Stomach (tissue), 8 donors: ENCODE measurements at regions not wholly inside any gene's neighbourhood (a gene's known extent, or its start where the extent isn't known, plus 50 kb on each side); places are given as distances from the start of the nearest gene placed in this dataset.

Experiments used
- DNase-seq, 2 donors: peaks; one replicate each; pipeline versions ENCODE4 v3.0.0 to v3.0.0-alpha.2; 2013 to 2019
- H3K27ac ChIP-seq, 5 donors: fragments of 200-600 bp in 4 of 5; sonication (generic) in 4 of 5; one replicate each; pipeline ENCODE4 v1.5.1; 2013 to 2019; ENCODE audit warnings: mild to moderate bottlenecking in 1 of 5, moderate library complexity in 1 of 5
- H3K27me3 ChIP-seq, 3 donors: fragments of 200-600 bp; sonication (generic); one replicate each; pipeline ENCODE4 v1.5.1; 2017 to 2019; ENCODE audit warnings: mixed run types in 1 of 3
- H3K36me3 ChIP-seq, 4 donors: fragments of 200-600 bp; sonication (generic); 1 replicate in 3 of 4; 2 replicates in 1 of 4; pipeline ENCODE4 v1.5.1; 2016 to 2019
- H3K4me1 ChIP-seq, 4 donors: fragments of 200-600 bp; sonication (generic); one replicate each; pipeline ENCODE4 v1.5.1; 2016 to 2019
- H3K4me3 ChIP-seq, 4 donors: fragments of 200-600 bp; sonication (generic) in 3 of 4; one replicate each; pipeline ENCODE4 v1.5.1; 2016 to 2019; ENCODE audit warnings: mild to moderate bottlenecking in 1 of 4
- H3K9me3 ChIP-seq, 4 donors: fragments of 200-600 bp; sonication (generic); one replicate each; pipeline ENCODE4 v1.5.1; 2016 to 2019
- CTCF ChIP-seq, 7 experiments: fragments of 450-650 bp in 4 of 7; fragments of 200-600 bp in 3 of 7; sonication (generic) in 3 of 7; IDR thresholded peaks; one replicate each; pipeline ENCODE4 v1.5.1; 2016 to 2019; ENCODE audit warnings: antibody characterized with exemption in 7 of 7, control low read depth in 2 of 7, mild to moderate bottlenecking in 1 of 7
- EP300 ChIP-seq: sonication (generic); formaldehyde crosslinking; IDR thresholded peaks from one replicate; pipeline ENCODE4 v1.6.1; 2017; ENCODE audit warnings: antibody characterized with exemption
- POLR2A ChIP-seq, 4 donors: fragments of 450-650 bp; IDR thresholded peaks; one replicate each; pipeline ENCODE4 v1.6.1; 2016; ENCODE audit warnings: antibody characterized with exemption in 4 of 4, control low read depth in 2 of 4, mild to moderate bottlenecking in 1 of 4, moderate library complexity in 1 of 4
- POLR2AphosphoS5 ChIP-seq, 3 donors: sonication (generic); formaldehyde crosslinking; IDR thresholded peaks; one replicate each; pipeline ENCODE4 v1.6.1; 2016; ENCODE audit warnings: antibody characterized with exemption in 3 of 3
- WGBS, 5 donors: extraction: QIAGEN DNeasy Blood & Tissue Kit in 3 of 5; methylation state at CpG; one replicate each; pipeline versions ENCODE4 v1.1.5 to v1.1.7; 2013 to 2018; 5-methylcytosine and 5-hydroxymethylcytosine counted together
- intact Hi-C: fragments of 100-400 bp; cut with DNase I; formaldehyde crosslinking; loops from one replicate; pipeline ENCODE4 v1.15.1; 2023; ENCODE audit warnings: low total_unique reads
- donor health status: healthy with polysubstance abuse.
- donor health status: Bipolar disorder and iron deficiency.
- donor health status: healthy.

DNA sequence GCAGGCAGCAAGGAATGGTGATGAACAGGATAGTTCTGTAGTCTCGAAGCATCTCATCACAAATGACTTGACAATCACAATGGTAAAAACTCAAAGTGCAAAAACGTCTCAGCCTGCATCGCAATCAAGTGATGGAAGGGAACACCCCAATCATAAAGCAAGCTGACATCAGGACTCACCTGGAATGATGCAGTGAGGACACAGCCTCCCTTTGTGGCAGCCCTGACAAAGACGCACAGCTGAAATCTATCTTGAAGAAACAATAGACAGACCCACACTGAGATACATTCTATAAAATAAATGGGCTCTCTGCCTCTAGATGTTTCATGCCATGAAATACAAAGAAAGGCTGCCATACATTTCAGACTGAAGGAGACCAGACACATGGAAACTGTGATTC, 748.0 kb upstream of the IGFBP3 start:
- no peak overlapping the region for H3K27ac ChIP-seq
- WGBS, 5 donors = 84 to 93% (median 91%) methylated on average over 4 of the region's 4 CpGs
- no peaks in the 10 kb centered on the region for H3K9me3 ChIP-seq
- no peak overlapping the region for H3K4me3 ChIP-seq
- intact Hi-C loops = no loop called here
- TF ChIP-seq CTCF (IDR thresholded peaks at IDR 0.05) (no peak), POLR2AphosphoS5 (IDR thresholded peaks at IDR 0.05) (no peak), EP300 (no peak), POLR2A (IDR thresholded peaks at IDR 0.05) (no peak)
- no peaks in the 10 kb centered on the region for H3K36me3 ChIP-seq
- H3K4me1 ChIP-seq = no peaks in the 10 kb centered on the region
- DNase-seq = no peak
- no peaks in the 10 kb centered on the region for H3K27me3 ChIP-seq

GRCh38 chr7:46664453-46664852, 743.4 kb upstream of the IGFBP3 start:
- intact Hi-C loops = no loop called here
- Histone ChIP-seq H3K4me1 (no peaks in the 10 kb centered on the region), H3K36me3 (no peaks in the 10 kb centered on the region), H3K27me3 (no peaks in the 10 kb centered on the region), H3K9me3 (no peaks in the 10 kb centered on the region), H3K27ac (no peak overlapping the region), H3K4me3 (no peak overlapping the region)
- 82 to 88% (median 86%) methylated on average over 1 of the region's 1 CpG for WGBS, 5 donors
- TF ChIP-seq EP300 (no peak), POLR2A (IDR thresholded peaks at IDR 0.05) (no peak)
- DNase-seq = no peak

- Histone ChIP-seq H3K27ac (no peak overlapping the region), H3K4me3 (no peak overlapping the region), H3K27me3 (no peaks in the 10 kb centered on the region), H3K36me3 (no peaks in the 10 kb centered on the region), H3K9me3 (peaks cover 0 to 4% (median 0%) of the 10 kb centered on the region in 4 donors), H3K4me1 (no peaks in the 10 kb centered on the region)
- WGBS, 5 donors = 57 to 71% (median 64%) methylated on average over 3 of the region's 3 CpGs
- TF ChIP-seq EP300 (no peak), CTCF (IDR thresholded peaks at IDR 0.05) (no peak), POLR2A (IDR thresholded peaks at IDR 0.05) (no peak), POLR2AphosphoS5 (IDR thresholded peaks at IDR 0.05) (no peak)
- intact Hi-C loops = no loop called here
- no peak for DNase-seq
These were observed 742.0 kb upstream of the IGFBP3 start for GRCh38 chr7:46663025-46663424.

DNA sequence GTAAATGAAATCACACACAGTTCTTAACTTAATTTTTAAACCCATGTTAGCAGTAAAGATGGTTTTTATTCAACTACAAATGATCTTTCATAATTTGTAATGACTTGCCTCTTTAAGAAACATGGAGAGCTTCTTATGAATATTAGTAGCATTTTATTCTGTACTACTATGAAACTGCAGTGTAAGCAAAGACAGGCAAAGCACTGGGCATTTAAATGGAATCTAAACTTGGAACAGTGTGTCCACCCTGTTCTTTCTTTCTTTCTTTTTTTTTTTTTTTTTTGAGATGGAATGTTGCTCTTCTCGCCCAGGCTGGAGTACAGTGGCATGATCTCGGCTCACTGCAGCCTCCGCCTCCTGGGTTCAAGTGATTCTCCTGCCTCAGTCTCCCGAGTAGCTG, 740.4 kb upstream of the IGFBP3 start:
- intact Hi-C loops = no loop called here

More for the DNA sequence above, 740.4 kb upstream of the IGFBP3 start:
- Histone ChIP-seq H3K4me3 (no peak overlapping the region), H3K4me1 (no peaks in the 10 kb centered on the region), H3K9me3 (peaks cover 0 to 4% (median 0%) of the 10 kb centered on the region in 4 donors), H3K27me3 (no peaks in the 10 kb centered on the region), H3K36me3 (no peaks in the 10 kb centered on the region), H3K27ac (no peak overlapping the region)
- 58 to 86% (median 74%) methylated on average over 4 of the region's 4 CpGs for WGBS, 5 donors
- DNase-seq = no peak
- TF ChIP-seq EP300 (no peak), POLR2AphosphoS5 (IDR thresholded peaks at IDR 0.05) (no peak), POLR2A (IDR thresholded peaks at IDR 0.05) (no peak), CTCF (IDR thresholded peaks at IDR 0.05) (no peak)
